ENCODE measurements at regions not wholly inside any gene's neighbourhood (a gene's known extent, or its start where the extent isn't known, plus 50 kb on each side); places are given as distances from the start of the nearest gene placed in this dataset.

GRCh38 chr13:92938486-92939020 is 288.1 kb upstream of the GPC6 start:
- in situ Hi-C loops (cut with MboI; ENCODE audit: low pct_unique_long_range_greater_than_20kb, low sequenced_read_pairs, unreplicated experiment), result no loop called here
- DNase-seq (ENCODE audit: low spot score), result no peak
- TF ChIP-seq CTCF (IDR thresholded peaks at IDR 0.05; ENCODE audit: extremely low read depth, insufficient read depth, missing control alignments), result no peak

DNA sequence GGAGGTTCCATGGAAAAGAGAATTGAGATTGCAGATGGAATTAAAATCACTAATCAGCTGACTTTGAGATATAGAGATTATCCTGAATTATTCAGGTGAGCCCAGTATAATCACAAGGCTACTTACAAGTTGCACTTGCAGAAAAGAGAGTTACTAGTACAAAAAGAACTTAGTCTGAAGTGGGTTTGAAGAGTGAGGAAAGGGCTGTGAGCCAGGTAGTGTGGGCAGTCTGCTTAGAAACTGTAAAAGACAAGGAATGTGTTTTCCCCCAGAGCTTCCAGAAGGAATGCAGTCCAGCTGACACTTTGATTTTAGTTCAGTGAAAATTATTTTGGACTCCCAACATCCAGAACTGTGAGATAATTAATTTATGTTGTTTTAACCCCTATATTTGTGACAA is 285.4 kb upstream of the GPC6 start:
- TF ChIP-seq CTCF (IDR thresholded peaks at IDR 0.05; ENCODE audit: extremely low read depth, insufficient read depth, missing control alignments), result no peak
- no peak for DNase-seq (ENCODE audit: low spot score)
- in situ Hi-C loops (cut with MboI; ENCODE audit: low pct_unique_long_range_greater_than_20kb, low sequenced_read_pairs, unreplicated experiment), result no loop called here

DNA sequence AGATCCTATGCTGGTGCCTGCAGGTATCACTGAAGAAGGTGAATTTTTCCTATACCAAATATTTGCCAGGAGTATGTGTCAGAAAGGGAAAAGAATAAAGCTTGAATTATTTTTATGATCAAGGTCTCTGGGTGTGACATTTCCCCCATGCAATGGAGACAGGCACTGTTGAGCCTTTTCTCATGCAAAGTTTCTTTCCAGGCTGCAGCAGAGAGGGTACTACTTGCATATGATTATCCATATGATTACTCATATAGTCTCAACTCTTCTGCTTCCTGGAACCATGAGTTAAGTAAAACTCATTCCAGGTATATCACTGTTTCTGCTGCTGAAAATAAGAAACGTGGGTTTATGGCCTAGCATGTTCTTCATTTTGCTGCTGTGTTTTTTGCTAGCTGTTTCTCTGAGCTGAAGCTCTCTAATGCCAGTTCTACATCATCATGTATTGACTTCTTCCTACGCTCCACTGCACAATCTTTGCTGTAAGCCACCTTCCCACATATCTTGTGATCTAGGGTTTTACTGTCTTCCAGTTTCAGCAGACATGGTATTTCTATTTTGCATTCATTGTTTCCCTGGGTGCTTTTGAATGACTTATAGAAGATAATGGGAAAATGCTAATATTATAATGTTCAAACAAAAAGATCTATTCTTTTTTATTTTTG is 278.7 kb upstream of the GPC6 start:
- in situ Hi-C loops (cut with MboI; ENCODE audit: low pct_unique_long_range_greater_than_20kb, low sequenced_read_pairs, unreplicated experiment), result no loop called here
- no peak for TF ChIP-seq CTCF (IDR thresholded peaks at IDR 0.05; ENCODE audit: extremely low read depth, insufficient read depth, missing control alignments)
- no peak for DNase-seq (ENCODE audit: low spot score)

- DNase-seq (ENCODE audit: low spot score), result no peak
- in situ Hi-C loops (cut with MboI; ENCODE audit: low pct_unique_long_range_greater_than_20kb, low sequenced_read_pairs, unreplicated experiment), result no loop called here
- no peak for TF ChIP-seq CTCF (IDR thresholded peaks at IDR 0.05; ENCODE audit: extremely low read depth, insufficient read depth, missing control alignments)
Observed at GRCh38 chr13:92950771-92951170, 275.8 kb upstream of the GPC6 start.

DNA sequence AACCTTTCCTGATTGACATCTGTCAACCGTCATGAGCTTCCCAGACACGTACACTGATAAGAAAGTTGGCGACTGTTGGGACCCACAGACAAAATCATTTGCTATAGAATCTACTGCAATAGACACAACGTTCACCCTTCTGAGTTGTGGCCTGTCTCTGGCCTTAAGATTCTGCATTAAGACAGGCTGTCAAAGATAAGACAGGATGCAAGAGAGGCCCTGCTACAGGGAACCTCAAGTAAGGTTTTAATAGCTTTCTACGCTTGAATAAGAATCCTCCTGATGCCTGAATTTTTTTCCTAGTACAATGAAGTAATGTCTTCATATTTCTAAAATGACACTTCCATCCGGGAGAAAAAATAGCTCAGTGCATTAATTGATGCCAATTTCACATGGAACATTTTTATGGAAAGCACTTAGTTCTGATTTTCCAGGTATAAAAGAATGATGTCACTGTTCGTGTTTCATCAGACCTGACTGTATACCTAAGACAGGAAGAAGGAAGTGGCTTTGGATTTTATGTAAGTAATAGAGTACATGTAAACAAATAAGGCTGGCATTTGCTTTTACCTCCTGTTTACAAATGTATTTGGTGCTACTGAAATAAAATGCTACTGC is 275.2 kb upstream of the GPC6 start:
- DNase-seq (ENCODE audit: low spot score), result no peak
- in situ Hi-C loops (cut with MboI; ENCODE audit: low pct_unique_long_range_greater_than_20kb, low sequenced_read_pairs, unreplicated experiment), result no loop called here
- TF ChIP-seq CTCF (IDR thresholded peaks at IDR 0.05; ENCODE audit: extremely low read depth, insufficient read depth, missing control alignments), result no peak

- in situ Hi-C loops (cut with MboI; ENCODE audit: low pct_unique_long_range_greater_than_20kb, low sequenced_read_pairs, unreplicated experiment), result no loop called here
- no peak for DNase-seq (ENCODE audit: low spot score)
- TF ChIP-seq CTCF (IDR thresholded peaks at IDR 0.05; ENCODE audit: extremely low read depth, insufficient read depth, missing control alignments), result no peak
Observed at GRCh38 chr13:92952161-92952560, 274.4 kb upstream of the GPC6 start.
